H1 (cell line): ENCODE measurements at regions not wholly inside any gene's neighbourhood (a gene's known extent, or its start where the extent isn't known, plus 50 kb on each side); places are given as distances from the start of the nearest gene placed in this dataset.

Experiments
- CTCF ChIA-PET: fragments of 300-600 bp; sonication (Branson Sonifier 250); formaldehyde crosslinking; loops from one replicate; lab custom pipeline; 2021; ENCODE audit not compliant: partially characterized antibody; lab: Charles Lee
- POLR2A ChIA-PET: fragments of 300-600 bp; sonication (Branson Sonifier 250); formaldehyde crosslinking; loops from one replicate; lab custom pipeline; 2021; ENCODE audit warnings: inconsistent platforms; ENCODE audit not compliant: partially characterized antibody; lab: Charles Lee
- DNase-seq, 2 experiments: peaks; one replicate each; pipeline versions ENCODE4 v3.0.0 to v3.0.0-alpha.2; 2010 to 2022; ENCODE audit warnings: low spot score in 2 of 2, low read depth in 1 of 2, mixed read lengths in 1 of 2
- FAIRE-seq: peaks from 2 replicates; lab custom pipeline; 2011; peaks lifted over from hg19 to GRCh38; lab: Jason Lieb, UNC
- H2AFZ ChIP-seq: 2 replicates; pipeline ENCODE4 v1.8.1; 2012; ENCODE audit warnings: low read length, inconsistent platforms
- H2AK5ac ChIP-seq: 2 replicates; pipeline ENCODE4 v1.6.1; 2013; ENCODE audit warnings: low read depth, low read length
- H2BK120ac ChIP-seq: replicated peaks from 2 replicates; pipeline ENCODE3; 2013; ENCODE audit warnings: low read depth, low read length, inconsistent platforms
- H2BK12ac ChIP-seq: 2 replicates; pipeline ENCODE4 v1.6.1; 2013; ENCODE audit warnings: low read depth, low read length
- H2BK15ac ChIP-seq: 2 replicates; pipeline ENCODE4 v1.6.1; 2013; ENCODE audit warnings: low read length
- H2BK20ac ChIP-seq: 2 replicates; pipeline ENCODE4 v1.6.1; 2013; ENCODE audit warnings: low read length
- H2BK5ac ChIP-seq: 2 replicates; pipeline ENCODE4 v1.6.1; 2013; ENCODE audit warnings: low read depth, low read length
- H3K14ac ChIP-seq: 2 replicates; pipeline ENCODE4 v1.6.1; 2013; ENCODE audit warnings: inconsistent platforms; ENCODE audit not compliant: insufficient read length
- H3K18ac ChIP-seq: 2 replicates; pipeline ENCODE4 v1.6.1; 2013; ENCODE audit warnings: low read length; ENCODE audit errors: extremely low read depth
- H3K23ac ChIP-seq: 2 replicates; pipeline ENCODE4 v1.6.1; 2013; ENCODE audit warnings: inconsistent platforms; ENCODE audit not compliant: insufficient read length
- H3K23me2 ChIP-seq: 2 replicates; pipeline ENCODE4 v1.6.1; 2013; ENCODE audit warnings: low read depth, low read length
- H3K27ac ChIP-seq: 2 replicates; pipeline ENCODE4 v1.6.1; 2011; ENCODE audit warnings: low read depth, low read length, inconsistent platforms
- H3K27me3 ChIP-seq, 4 experiments: replicated peaks in 1 of 4; 1 replicate in 1 of 4; 2 replicates in 3 of 4; pipeline versions ENCODE4 v1.6.1 to v1.8.1; 2011 to 2013; ENCODE audit warnings: low read length in 3 of 4, mild to moderate bottlenecking in 3 of 4, inconsistent platforms in 2 of 4, mixed read lengths in 2 of 4, moderate library complexity in 1 of 4; ENCODE audit not compliant: control insufficient read depth in 3 of 4, insufficient read depth in 3 of 4; ENCODE audit errors: extremely low read depth in 1 of 4
- H3K36me3 ChIP-seq, 4 experiments: 2 replicates each; pipeline versions ENCODE4 v1.6.1 to v1.8.1; 2011 to 2013; ENCODE audit warnings: mild to moderate bottlenecking in 4 of 4, low read length in 3 of 4, moderate library complexity in 2 of 4, control low read depth in 1 of 4, inconsistent platforms in 1 of 4; ENCODE audit not compliant: insufficient read depth in 4 of 4, control insufficient read depth in 2 of 4
- H3K4ac ChIP-seq: replicated peaks from 2 replicates; pipeline ENCODE3; 2013; ENCODE audit warnings: low read length, low read depth, mixed read lengths, inconsistent platforms; ENCODE audit not compliant: insufficient read length
- H3K4me1 ChIP-seq, 4 experiments: replicated peaks in 1 of 4; 1 replicate in 1 of 4; 2 replicates in 3 of 4; pipeline versions ENCODE4 v1.6.1 to v1.8.1; 2011 to 2013; ENCODE audit warnings: low read length in 3 of 4, inconsistent platforms in 2 of 4, mixed read lengths in 1 of 4; ENCODE audit not compliant: insufficient read depth in 4 of 4, control insufficient read depth in 3 of 4
- H3K4me2 ChIP-seq, 2 experiments: 2 replicates each; pipeline versions ENCODE4 v1.6.1 to v1.8.1; 2011 to 2013; ENCODE audit warnings: low read depth in 2 of 2, low read length in 2 of 2, control low read depth in 1 of 2, inconsistent platforms in 1 of 2, mild to moderate bottlenecking in 1 of 2; ENCODE audit not compliant: insufficient read depth in 1 of 2
- H3K4me3 ChIP-seq, 4 experiments: fragments of 200-600, 300-600 bp in 1 of 4; sonication (generic), shearing (Covaris generic), sonication (Bioruptor Twin) in 1 of 4; 2 replicates each; pipeline versions ENCODE4 v1.5.1 to v1.8.1; 2011 to 2016; ENCODE audit warnings: low read length in 4 of 4, low read depth in 3 of 4, control low read depth in 2 of 4, inconsistent platforms in 2 of 4, mild to moderate bottlenecking in 2 of 4, mixed read lengths in 1 of 4, moderate library complexity in 1 of 4; ENCODE audit not compliant: insufficient read depth in 2 of 4; ENCODE audit errors: extremely low read depth in 1 of 4
- H3K56ac ChIP-seq: replicated peaks from 2 replicates; pipeline ENCODE3; 2013; ENCODE audit warnings: low read depth, mild to moderate bottlenecking, mixed read lengths, low read length, inconsistent platforms; ENCODE audit not compliant: insufficient read length
- H3K79me1 ChIP-seq: 2 replicates; pipeline ENCODE4 v1.6.1; 2013; ENCODE audit warnings: low read depth, low read length, control low read depth
- H3K79me2 ChIP-seq, 2 experiments: 2 replicates each; pipeline versions ENCODE4 v1.6.1 to v1.8.1; 2012 to 2013; ENCODE audit warnings: low read length in 2 of 2, mild to moderate bottlenecking in 2 of 2, inconsistent platforms in 1 of 2; ENCODE audit not compliant: insufficient read depth in 2 of 2, control insufficient read depth in 1 of 2
- H3K9ac ChIP-seq, 4 experiments: replicated peaks in 1 of 4; 1 replicate in 1 of 4; 2 replicates in 3 of 4; pipeline versions ENCODE4 v1.6.1 to v1.8.1; 2011 to 2013; ENCODE audit warnings: low read depth in 3 of 4, low read length in 3 of 4, control low read depth in 2 of 4, mild to moderate bottlenecking in 2 of 4, moderate library complexity in 2 of 4, inconsistent platforms in 1 of 4; ENCODE audit errors: extremely low read depth in 1 of 4
- H3K9me3 ChIP-seq, 2 experiments: 2 replicates each; pipeline versions ENCODE4 v1.6.1 to v1.8.1; 2012 to 2013; ENCODE audit warnings: mild to moderate bottlenecking in 2 of 2, moderate library complexity in 2 of 2, control low read depth in 1 of 2, inconsistent platforms in 1 of 2, low read depth in 1 of 2, low read length in 1 of 2, mixed read lengths in 1 of 2; ENCODE audit not compliant: insufficient read depth in 2 of 2
- H4K20me1 ChIP-seq, 2 experiments: replicated peaks in 1 of 2; 2 replicates each; pipeline versions ENCODE3 to v1.8.1; 2011 to 2013; ENCODE audit warnings: inconsistent platforms in 2 of 2, low read length in 2 of 2, mild to moderate bottlenecking in 1 of 2; ENCODE audit not compliant: insufficient read depth in 2 of 2, control insufficient read depth in 1 of 2
- H4K5ac ChIP-seq: 2 replicates; pipeline ENCODE4 v1.6.1; 2013; ENCODE audit warnings: low read length, low read depth, mixed read lengths, inconsistent platforms; ENCODE audit not compliant: insufficient read length
- H4K8ac ChIP-seq: 2 replicates; pipeline ENCODE4 v1.8.0; 2013; ENCODE audit warnings: mild to moderate bottlenecking, moderate library complexity, low read length, inconsistent platforms; ENCODE audit not compliant: insufficient read depth; ENCODE audit errors: extremely low read depth
- H4K91ac ChIP-seq: replicated peaks from 2 replicates; pipeline ENCODE3; 2013; ENCODE audit warnings: low read length, mixed read lengths, inconsistent platforms; ENCODE audit not compliant: insufficient read length
- ASH2L ChIP-seq: fragments of 200-600, 300-600 bp; sonication (generic); IDR thresholded peaks from one replicate; pipeline ENCODE4 v1.7.1; 2017; ENCODE audit warnings: low read length
- BCL11A ChIP-seq, 2 experiments: IDR thresholded peaks; one replicate each; pipeline ENCODE4 v1.6.1; 2011; ENCODE audit warnings: low read depth in 2 of 2, low read length in 2 of 2, mild to moderate bottlenecking in 2 of 2
- CTBP2 ChIP-seq: IDR thresholded peaks from 2 replicates; pipeline ENCODE4 v1.7.0; 2011; ENCODE audit warnings: borderline replicate concordance, mild to moderate bottlenecking, moderate library complexity, mixed read lengths, low read length; ENCODE audit not compliant: insufficient read depth, insufficient read length
- EGR1 ChIP-seq: IDR thresholded peaks from 2 replicates; pipeline ENCODE4 v1.6.1; 2011; ENCODE audit warnings: low read depth, low read length, borderline replicate concordance
- EP300 ChIP-seq, 2 experiments: IDR thresholded peaks; 1 replicate in 1 of 2; 2 replicates in 1 of 2; pipeline ENCODE4 v1.6.1; 2011 to 2012; ENCODE audit warnings: low read depth in 2 of 2, low read length in 2 of 2, mild to moderate bottlenecking in 2 of 2, borderline replicate concordance in 1 of 2, inconsistent platforms in 1 of 2, moderate library complexity in 1 of 2
- HDAC2 ChIP-seq, 2 experiments: fragments of 300-600 bp in 1 of 2; sonication (generic) in 1 of 2; IDR thresholded peaks; 2 replicates each; pipeline ENCODE4 v1.6.1; 2011 to 2012; ENCODE audit warnings: low read depth in 2 of 2, low read length in 2 of 2, mild to moderate bottlenecking in 2 of 2, moderate library complexity in 2 of 2, borderline replicate concordance in 1 of 2, inconsistent platforms in 1 of 2
- JUND ChIP-seq: IDR thresholded peaks from 2 replicates; pipeline ENCODE4 v1.6.1; 2011; ENCODE audit warnings: mild to moderate bottlenecking, improper control_type of control experiment, low read length
- KDM1A ChIP-seq: fragments of 200-600, 300-600 bp; sonication (generic); IDR thresholded peaks from 2 replicates; pipeline ENCODE4 v1.7.1; 2016; ENCODE audit warnings: mild to moderate bottlenecking, low read length, borderline replicate concordance
- NRF1 ChIP-seq: IDR thresholded peaks from 2 replicates; pipeline ENCODE4 v1.6.1; 2011; ENCODE audit warnings: mild to moderate bottlenecking, low read depth, low read length, improper control_type of control experiment
- RAD21 ChIP-seq, 2 experiments: IDR thresholded peaks in 1 of 2; conservative IDR thresholded peaks in 1 of 2; 2 replicates each; pipeline ENCODE4 v1.6.1; 2011; ENCODE audit warnings: low read depth in 2 of 2, low read length in 2 of 2, improper control_type of control experiment in 1 of 2, inconsistent platforms in 1 of 2, mild to moderate bottlenecking in 1 of 2, moderate library complexity in 1 of 2
- RBBP5 ChIP-seq: IDR thresholded peaks from 2 replicates; pipeline ENCODE4 v1.7.1; 2012; ENCODE audit warnings: low read depth, mild to moderate bottlenecking, inconsistent platforms, low read length, moderate library complexity, borderline replicate concordance
- RXRA ChIP-seq: IDR thresholded peaks from 2 replicates; pipeline ENCODE4 v1.6.1; 2011; ENCODE audit warnings: low read depth, mild to moderate bottlenecking, low read length, moderate library complexity; ENCODE audit not compliant: insufficient read depth
- SP2 ChIP-seq: IDR thresholded peaks from 2 replicates; pipeline ENCODE4 v1.6.1; 2012; ENCODE audit warnings: mild to moderate bottlenecking, low read length, inconsistent platforms
- SP4 ChIP-seq: IDR thresholded peaks from 2 replicates; pipeline ENCODE4 v1.6.1; 2012; ENCODE audit warnings: low read length, inconsistent platforms
- SRF ChIP-seq: IDR thresholded peaks from 2 replicates; pipeline ENCODE4 v1.6.1; 2011; ENCODE audit warnings: mild to moderate bottlenecking, low read depth, low read length, moderate library complexity
- WGBS, 2 experiments: shearing (Covaris generic) in 1 of 2; methylation state at CpG; one replicate each; pipeline versions ENCODE4 v1.1.6 to v1.1.7; 2013 to 2015; ENCODE audit warnings: low lambda C conversion rate in 2 of 2, mixed read lengths in 2 of 2, inconsistent platforms in 1 of 2, low coverage in 1 of 2, missing lambda C conversion rate in 1 of 2; ENCODE audit not compliant: insufficient replicate concordance in 2 of 2, insufficient coverage in 1 of 2, insufficient read length in 1 of 2; ENCODE audit errors: extremely low coverage in 1 of 2, missing lambda C conversion rate in 1 of 2; 5-methylcytosine and 5-hydroxymethylcytosine counted together

GRCh38 chr1:103230061-103230460 lies 121.7 kb upstream of the COL11A1 start:
- Histone ChIP-seq H3K27me3 (no peaks in the 10 kb centered on the region), H3K4ac (no peak overlapping the region), H2BK15ac (no peak overlapping the region), H3K23me2 (no peaks in the 10 kb centered on the region), H3K79me1 (no peaks in the 10 kb centered on the region), H2BK5ac (no peak overlapping the region), H3K14ac (no peak overlapping the region), H4K20me1 (no peaks in the 10 kb centered on the region), H2BK20ac (no peak overlapping the region), H2AK5ac (no peak overlapping the region), H3K4me2 (no peak overlapping the region), H2AFZ (no peak overlapping the region), H3K56ac (no peak overlapping the region), H4K5ac (no peak overlapping the region), H2BK12ac (no peak overlapping the region), H4K8ac (no peak overlapping the region), H3K18ac (no peak overlapping the region), H3K36me3 (no peaks in the 10 kb centered on the region), H2BK120ac (no peak overlapping the region), H4K91ac (no peak overlapping the region), H3K79me2 (no peaks in the 10 kb centered on the region), H3K23ac (no peak overlapping the region), H3K4me3 (no peak overlapping the region), H3K9me3 (no peaks in the 10 kb centered on the region), H3K4me1 (no peaks in the 10 kb centered on the region), H3K27ac (no peak overlapping the region), H3K9ac (no peak overlapping the region)
- POLR2A ChIA-PET: no interaction called here
- no peak for DNase-seq
- CTCF ChIA-PET: interaction anchor here (0.7 kb wide), 1 partner anchor 1662 kb away, joined by 3 read pairs; no protein-coding TSS in a partner anchor
- 92% methylated on average over 4 of the region's 4 CpGs; no CpG with 5 or more reads in 1 of the 2 experiments for WGBS, 2 experiments
- no peak for FAIRE-seq
- no peak for TF ChIP-seq SP2
- no peak for TF ChIP-seq SP4
- no peak for TF ChIP-seq BCL11A (IDR thresholded peaks at IDR 0.05; ENCODE audit: low read depth in 2 of 2, low read length in 2 of 2)
- no peak for TF ChIP-seq JUND
- no peak for TF ChIP-seq RBBP5
- no peak for TF ChIP-seq RAD21 (IDR thresholded peaks at IDR 0.05 in 1 of 2, conservative IDR thresholded peaks at IDR 0.05 in 1 of 2; ENCODE audit: low read depth in 2 of 2, low read length in 2 of 2)
- TF ChIP-seq RXRA: no peak
- no peak for TF ChIP-seq HDAC2 (IDR thresholded peaks at IDR 0.05; ENCODE audit: borderline replicate concordance in 1 of 2, low read depth in 2 of 2, low read length in 2 of 2)
- TF ChIP-seq EP300 (IDR thresholded peaks at IDR 0.05; ENCODE audit: borderline replicate concordance in 1 of 2, low read depth in 2 of 2, low read length in 2 of 2): no peak
- TF ChIP-seq CTBP2: no peak
- no peak for TF ChIP-seq NRF1
- TF ChIP-seq SRF: no peak
- no peak for TF ChIP-seq EGR1
- no peak for TF ChIP-seq KDM1A
- no peak for TF ChIP-seq ASH2L
